GM18505 (cell line): ENCODE measurements at regions not wholly inside any gene's neighbourhood (a gene's known extent, or its start where the extent isn't known, plus 50 kb on each side); places are given as distances from the start of the nearest gene placed in this dataset.

Experiments
- ATAC-seq: cut with Tn5 transposase; IDR thresholded peaks from one replicate; pipeline ENCODE4 v1.9.1; 2021; ENCODE audit not compliant: unreplicated experiment
- POLR2A ChIP-seq: IDR thresholded peaks from 4 replicates; pipeline ENCODE4 v1.6.1; 2011; ENCODE audit warnings: borderline replicate concordance; ENCODE audit not compliant: insufficient read depth, insufficient read length; ENCODE audit errors: extremely low read depth

- no peak for TF ChIP-seq POLR2A
- no peak for ATAC-seq
Observed at GRCh38 chr16:55249361-55249760, 74.6 kb upstream of the IRX6 start.

- TF ChIP-seq POLR2A, result no peak
- no peak for ATAC-seq
Observed at GRCh38 chr16:55249936-55250335, 74.1 kb upstream of the IRX6 start.

- ATAC-seq, result no peak
- TF ChIP-seq POLR2A, result no peak
Observed at GRCh38 chr16:55250701-55251100, 73.3 kb upstream of the IRX6 start.

DNA sequence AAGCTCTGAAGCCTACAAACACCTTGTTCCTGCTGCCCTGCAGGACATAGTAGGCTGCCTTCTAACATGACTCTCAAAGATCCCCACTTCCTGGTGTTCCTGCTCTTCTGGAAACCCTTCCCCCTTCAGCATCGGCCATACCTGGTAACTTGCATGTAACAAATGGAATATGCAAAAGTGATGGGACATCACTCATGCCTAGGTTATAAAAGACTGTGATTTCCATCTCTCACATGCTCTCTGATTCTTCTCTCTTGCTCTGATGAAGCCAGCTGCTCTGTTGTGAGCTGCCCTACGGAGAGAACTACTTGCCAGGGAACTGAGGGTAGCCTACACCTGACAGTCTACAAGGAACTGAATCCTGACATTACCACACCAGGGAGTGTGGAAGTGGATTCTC lies 72.9 kb upstream of the IRX6 start:
- no peak for TF ChIP-seq POLR2A

DNA sequence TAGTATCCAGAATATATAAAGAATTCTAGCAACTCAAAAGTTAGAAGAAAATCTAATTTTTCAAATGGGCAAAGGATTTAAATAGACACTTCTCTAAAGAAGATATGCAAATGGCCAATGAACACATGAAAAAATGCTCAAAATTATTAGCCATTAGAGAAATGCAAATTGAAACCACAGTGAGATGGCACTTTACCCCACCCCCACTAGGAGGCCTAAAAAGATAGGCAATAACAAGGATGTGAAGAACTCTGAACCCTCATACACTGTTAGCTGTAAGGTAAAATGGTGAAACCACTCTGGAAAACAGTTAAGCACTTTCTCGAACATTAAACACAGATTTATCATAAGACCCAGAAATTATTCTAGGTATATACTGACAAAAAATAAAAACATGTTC lies 71.4 kb upstream of the IRX6 start:
- no peak for TF ChIP-seq POLR2A
- no peak for ATAC-seq

More for the DNA sequence above, 72.9 kb upstream of the IRX6 start:
- no peak for ATAC-seq

DNA sequence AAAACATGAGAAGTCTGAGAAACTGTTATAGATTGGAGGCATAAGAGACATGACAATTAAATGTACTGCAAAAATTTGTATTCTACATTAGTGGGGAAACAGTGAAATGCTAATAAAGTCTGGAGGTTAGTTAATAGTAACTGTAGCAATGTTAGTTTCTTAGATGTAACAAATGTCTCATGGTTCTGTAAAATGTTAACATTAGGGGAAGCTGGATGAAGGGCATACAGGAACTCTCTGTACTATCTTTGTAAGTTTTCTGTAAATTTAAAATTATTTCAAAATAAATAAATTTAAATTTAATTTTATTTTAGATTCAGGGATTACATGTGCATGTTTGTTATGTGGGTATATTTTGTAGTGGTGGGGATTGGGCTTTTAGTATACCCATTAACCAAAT lies 70.0 kb upstream of the IRX6 start:
- ATAC-seq, result no peak
- no peak for TF ChIP-seq POLR2A

DNA sequence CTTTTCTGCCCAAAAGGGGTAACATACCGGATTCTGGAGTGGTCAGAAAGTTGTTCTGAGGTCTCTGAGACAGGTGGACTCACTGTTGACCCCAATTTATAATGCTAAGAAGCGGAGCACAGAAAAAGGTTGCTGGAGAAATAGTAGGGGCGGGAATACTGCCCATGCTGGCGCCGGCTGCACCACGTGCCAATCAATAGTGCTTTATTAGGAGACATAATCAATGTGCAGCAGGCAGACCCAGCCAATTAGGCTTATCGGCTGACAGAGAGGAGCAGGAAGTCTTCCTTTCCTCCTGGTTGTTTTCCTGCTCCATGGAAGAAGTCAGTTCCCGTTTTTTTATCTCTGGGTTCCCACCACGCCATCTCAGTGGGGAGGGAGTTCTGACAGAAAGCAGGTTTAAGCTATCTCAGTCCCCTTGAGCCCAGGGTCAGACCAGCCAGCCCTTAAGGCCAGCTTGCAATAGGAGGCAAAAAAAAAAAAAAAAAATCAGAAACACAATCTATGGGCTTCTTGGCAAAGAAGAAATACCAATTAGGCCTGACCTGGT lies 68.2 kb upstream of the IRX6 start:
- ATAC-seq, result no peak
- TF ChIP-seq POLR2A, result no peak

DNA sequence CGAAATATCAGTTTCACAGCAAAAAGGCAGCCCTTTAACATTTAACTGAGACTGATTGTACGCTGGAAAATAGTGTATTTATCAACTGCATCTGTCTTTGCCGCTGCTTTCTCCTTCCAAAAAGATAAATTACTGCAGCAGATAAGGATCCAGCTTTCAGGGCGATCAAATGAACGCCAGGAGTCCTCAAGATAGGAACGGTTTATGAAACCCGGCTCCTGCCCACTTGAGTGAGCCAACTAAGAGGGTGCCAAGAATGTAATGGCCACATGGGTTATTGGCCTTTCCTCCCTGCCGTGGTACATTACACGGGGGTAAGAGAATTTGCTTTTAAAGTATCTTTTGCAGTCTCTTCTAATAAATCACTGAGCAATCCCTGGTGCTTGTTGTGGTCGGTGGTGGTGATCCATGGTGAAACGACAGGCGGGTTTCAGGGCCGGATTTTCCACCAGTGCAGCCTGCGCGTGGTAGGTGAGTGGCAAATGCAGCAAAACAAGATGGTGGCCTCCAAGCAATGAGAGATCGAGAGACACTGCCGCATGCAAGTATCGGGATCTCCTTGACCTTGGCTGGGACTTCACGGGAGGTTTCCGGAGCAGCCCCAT lies 67.5 kb upstream of the IRX6 start:
- ATAC-seq, result no peak
- TF ChIP-seq POLR2A, result no peak

DNA sequence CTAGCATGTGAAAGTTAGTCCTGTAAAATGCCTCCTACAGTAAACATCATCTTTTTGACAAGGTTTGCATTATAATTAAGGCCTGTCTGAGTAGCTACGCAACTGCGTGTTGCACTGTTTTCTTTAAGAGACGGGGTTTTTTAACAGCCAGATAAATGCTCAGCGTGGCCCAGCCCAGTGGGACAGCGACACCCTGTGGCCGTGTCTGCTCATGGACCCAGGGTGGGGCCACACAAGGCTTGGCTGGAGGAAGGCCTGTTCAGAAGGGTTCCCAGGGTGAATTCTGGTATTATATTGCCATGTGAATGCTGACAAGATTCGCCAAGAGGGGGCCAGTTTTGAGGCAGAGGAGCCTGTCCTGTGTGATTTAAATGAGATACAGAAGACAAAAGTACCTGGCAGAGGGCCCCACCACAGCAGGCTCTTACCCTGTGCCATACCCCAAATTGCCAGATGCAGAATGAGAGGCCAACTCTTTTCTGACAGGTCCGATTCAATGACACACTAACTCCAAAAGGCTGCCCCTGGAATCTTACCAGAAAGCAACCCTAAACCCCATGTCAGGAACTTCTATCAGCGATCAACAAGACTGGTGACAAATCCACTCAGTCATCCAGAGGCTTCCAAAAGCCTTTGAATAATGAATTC lies 65.9 kb upstream of the IRX6 start:
- no peak for TF ChIP-seq POLR2A
- peak; percentile 80 for ATAC-seq

DNA sequence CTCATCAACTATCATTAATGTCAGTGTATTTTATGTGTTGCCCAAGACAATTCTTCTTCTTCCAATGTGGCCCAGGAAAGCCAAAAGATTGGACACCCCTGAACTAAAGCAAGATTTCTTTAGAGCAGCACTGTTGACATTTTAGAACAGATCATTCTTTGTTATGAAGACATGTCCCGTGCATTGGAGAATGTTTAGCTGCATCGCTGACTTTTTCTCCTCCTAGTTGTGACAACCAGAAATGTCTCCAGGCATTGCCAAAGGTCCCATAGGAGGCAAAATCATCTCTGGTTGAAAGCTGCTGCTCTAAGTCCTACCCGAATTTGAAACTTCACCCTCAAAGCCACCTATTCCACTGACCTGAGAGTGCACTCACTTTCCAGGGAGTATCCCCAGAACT lies 62.7 kb upstream of the IRX6 start:
- TF ChIP-seq POLR2A, result no peak
- no peak for ATAC-seq

DNA sequence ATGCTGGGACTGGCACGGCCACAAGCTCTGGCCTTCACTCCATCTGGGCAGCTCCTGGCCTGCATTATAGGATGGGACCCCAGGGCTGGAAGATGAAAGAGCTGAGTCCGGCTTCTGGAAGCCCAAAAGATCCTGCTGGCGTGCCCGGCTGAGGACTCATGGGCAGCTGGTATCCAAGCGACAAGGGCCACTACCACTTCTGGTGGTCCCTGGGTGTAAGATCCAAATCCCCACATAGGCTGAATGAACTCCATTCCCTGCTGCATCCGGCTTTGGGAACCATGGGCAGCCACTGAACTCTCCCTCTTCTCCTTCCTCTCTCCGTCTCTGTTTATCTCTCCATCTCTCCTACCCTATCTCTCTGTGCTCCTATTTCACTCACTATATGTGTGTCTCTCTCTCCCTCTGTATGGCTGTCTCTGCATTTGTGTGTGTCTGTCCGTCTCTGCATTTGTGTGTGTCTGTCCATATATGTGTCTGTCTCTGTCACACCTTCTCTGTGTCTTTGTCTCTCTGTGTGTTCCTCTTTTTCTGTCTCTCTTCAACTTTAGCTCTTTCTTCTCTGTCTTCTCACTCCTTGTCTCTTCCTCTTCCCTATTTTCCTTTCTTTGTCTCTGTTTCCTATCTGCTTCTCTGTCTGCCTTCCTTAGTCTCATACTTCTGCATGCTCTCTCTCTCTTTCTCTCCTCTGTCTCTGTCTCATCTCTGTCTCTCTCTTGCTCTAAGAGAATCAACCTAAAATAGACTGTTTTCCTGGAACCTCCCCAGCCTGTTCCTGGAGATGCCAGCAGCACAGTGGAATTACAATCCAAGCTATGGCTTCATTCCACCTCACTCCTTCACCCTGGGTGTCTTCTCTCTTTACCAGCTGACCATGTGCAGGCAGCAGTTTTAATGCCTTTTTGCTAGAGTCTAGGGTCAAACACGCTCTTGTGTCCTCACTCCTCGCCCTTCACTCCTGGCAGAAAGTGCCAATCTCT lies 60.4 kb upstream of the IRX6 start:
- ATAC-seq, result no peak
- TF ChIP-seq POLR2A, result no peak

DNA sequence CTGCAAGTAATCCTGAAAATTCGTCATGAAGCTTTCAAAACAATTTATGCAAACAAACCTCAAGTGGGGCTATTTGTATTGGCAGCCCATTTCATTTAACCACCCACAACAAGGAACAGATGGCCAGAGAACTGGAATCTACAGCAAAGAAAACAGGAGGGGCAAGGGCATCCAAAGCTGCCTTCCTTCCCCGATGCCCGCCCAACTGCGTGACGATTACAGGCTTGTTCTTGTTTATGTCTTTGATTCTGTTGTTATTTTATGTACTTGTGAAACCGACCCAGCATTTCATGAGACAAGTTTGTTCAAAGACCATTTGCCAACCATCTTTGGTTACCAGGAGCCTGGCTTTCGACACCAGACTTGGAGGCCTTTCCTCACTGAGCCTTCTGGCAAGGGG lies 59.1 kb upstream of the IRX6 start:
- no peak for ATAC-seq
- no peak for TF ChIP-seq POLR2A

DNA sequence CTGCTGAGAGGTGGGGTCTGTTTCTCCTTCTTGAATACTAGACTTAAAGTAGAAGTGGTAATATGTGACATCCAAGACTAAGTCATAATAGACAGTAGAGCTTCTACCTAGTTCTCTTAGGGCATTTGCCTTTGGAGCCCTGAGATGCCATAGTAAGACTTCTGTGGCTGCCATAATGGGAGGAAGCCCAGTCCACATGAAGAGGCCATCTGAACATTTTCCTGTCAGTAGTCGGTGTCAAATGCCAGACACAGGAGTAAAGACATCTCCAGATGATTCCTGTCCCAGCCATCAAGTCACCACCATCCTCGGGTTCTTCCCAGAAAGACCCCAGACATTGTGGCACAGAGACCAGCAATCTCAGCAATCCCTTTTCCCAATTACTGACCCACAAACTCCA lies 58.1 kb upstream of the IRX6 start:
- TF ChIP-seq POLR2A, result no peak
- no peak for ATAC-seq

- no peak for ATAC-seq
- TF ChIP-seq POLR2A, result no peak
Observed at GRCh38 chr16:55271945-55272513, 52.0 kb upstream of the IRX6 start.

GRCh38 chr16:55272744-55273143 lies 51.3 kb upstream of the IRX6 start:
- no peak for ATAC-seq
- no peak for TF ChIP-seq POLR2A
